Karpas-422 (cell line): ENCODE measurements at regions not wholly inside any gene's neighbourhood (a gene's known extent, or its start where the extent isn't known, plus 50 kb on each side); places are given as distances from the start of the nearest gene placed in this dataset.

Source experiments
- DNase-seq: peaks from one replicate; pipeline ENCODE4 v3.0.0-alpha.2; 2015
- H2AFZ ChIP-seq: fragments of 200-600 bp; sonication (generic); 2 replicates; pipeline ENCODE4 v1.6.1; 2014; ENCODE audit warnings: antibody characterized with exemption, low read length, mixed read lengths
- H3K27ac ChIP-seq: fragments of 200-600 bp; sonication (generic); 2 replicates; pipeline ENCODE4 v1.5.1; 2014; ENCODE audit warnings: mild to moderate bottlenecking, low read length, moderate library complexity
- H3K27me3 ChIP-seq: fragments of 200-600 bp; sonication (generic); 2 replicates; pipeline ENCODE4 v1.6.1; 2014; ENCODE audit warnings: low read length, mixed read lengths
- H3K36me3 ChIP-seq: fragments of 200-600 bp; sonication (generic); 2 replicates; pipeline ENCODE4 v1.6.1; 2014; ENCODE audit warnings: low read length, mixed read lengths; ENCODE audit not compliant: insufficient read depth
- H3K4me1 ChIP-seq: fragments of 200-600 bp; sonication (generic); 2 replicates; pipeline ENCODE4 v1.6.1; 2014; ENCODE audit warnings: mild to moderate bottlenecking, low read length, mixed read lengths
- H3K4me2 ChIP-seq: fragments of 200-600 bp; sonication (generic); 2 replicates; pipeline ENCODE4 v1.6.1; 2014; ENCODE audit warnings: low read length, low read depth, mild to moderate bottlenecking; ENCODE audit not compliant: poor library complexity, severe bottlenecking
- H3K4me3 ChIP-seq: fragments of 200-600 bp; sonication (generic); 2 replicates; pipeline ENCODE4 v1.5.1; 2014; ENCODE audit warnings: mild to moderate bottlenecking, antibody characterized with exemption, low read length, mixed read lengths
- H3K79me2 ChIP-seq: fragments of 200-600 bp; sonication (generic); 2 replicates; pipeline ENCODE4 v1.6.1; 2014; ENCODE audit warnings: mild to moderate bottlenecking, low read length, mixed read lengths
- H3K9ac ChIP-seq: fragments of 200-600 bp; sonication (generic); 2 replicates; pipeline ENCODE4 v1.6.0; 2014; ENCODE audit warnings: low read length
- H3K9me2 ChIP-seq: fragments of 200-600 bp; sonication (generic), shearing (Covaris generic); replicated peaks from 2 replicates; pipeline ENCODE4 v1.6.0; 2014; ENCODE audit warnings: mild to moderate bottlenecking, low read length, moderate library complexity; ENCODE audit not compliant: insufficient read depth
- H3K9me3 ChIP-seq: fragments of 300-700, 200-600 bp; sonication (generic); 2 replicates; pipeline ENCODE4 v1.6.1; 2014; ENCODE audit warnings: low read length, mixed read lengths
- H4K20me1 ChIP-seq: fragments of 200-600 bp; sonication (generic); 2 replicates; pipeline ENCODE4 v1.6.1; 2014; ENCODE audit warnings: mild to moderate bottlenecking, antibody characterized with exemption, low read length, low read depth; ENCODE audit not compliant: insufficient read depth

DNA sequence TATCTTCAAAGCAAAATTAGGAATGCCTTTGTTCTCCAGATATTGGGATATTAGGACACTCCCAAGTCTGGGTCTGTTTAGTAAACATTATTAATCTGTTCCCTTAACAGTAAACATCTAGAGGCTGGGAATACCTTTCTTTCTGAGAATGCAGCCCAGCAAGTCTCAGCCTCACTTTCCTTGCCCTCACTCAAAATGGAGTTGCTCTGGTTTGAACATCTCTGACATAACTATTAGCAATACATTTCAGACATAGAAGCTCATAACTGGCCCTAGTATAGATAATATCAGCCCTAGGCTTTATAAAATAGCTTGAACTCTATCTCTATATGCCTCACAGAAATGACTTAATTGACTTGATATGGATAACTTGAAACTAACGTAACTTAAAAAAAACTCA is 299.8 kb downstream of the SPATA18 start:
- H3K36me3 ChIP-seq = no peaks in the 10 kb centered on the region; the same call in 1 of the 2 replicates
- no peak for DNase-seq
- H2AFZ ChIP-seq = no peak overlapping the region
- H3K4me3 ChIP-seq = no peak overlapping the region
- H4K20me1 ChIP-seq = no peaks in the 10 kb centered on the region
- no peaks in the 10 kb centered on the region for H3K9me2 ChIP-seq
- peaks cover 36% of the 10 kb centered on the region for H3K4me1 ChIP-seq
- no peak overlapping the region for H3K27ac ChIP-seq
- H3K9me3 ChIP-seq = no peaks in the 10 kb centered on the region; the same call in 1 of the 2 replicates
- H3K79me2 ChIP-seq = no peaks in the 10 kb centered on the region
- no peak overlapping the region for H3K9ac ChIP-seq
- no peaks in the 10 kb centered on the region for H3K27me3 ChIP-seq
- no peak overlapping the region for H3K4me2 ChIP-seq

DNA sequence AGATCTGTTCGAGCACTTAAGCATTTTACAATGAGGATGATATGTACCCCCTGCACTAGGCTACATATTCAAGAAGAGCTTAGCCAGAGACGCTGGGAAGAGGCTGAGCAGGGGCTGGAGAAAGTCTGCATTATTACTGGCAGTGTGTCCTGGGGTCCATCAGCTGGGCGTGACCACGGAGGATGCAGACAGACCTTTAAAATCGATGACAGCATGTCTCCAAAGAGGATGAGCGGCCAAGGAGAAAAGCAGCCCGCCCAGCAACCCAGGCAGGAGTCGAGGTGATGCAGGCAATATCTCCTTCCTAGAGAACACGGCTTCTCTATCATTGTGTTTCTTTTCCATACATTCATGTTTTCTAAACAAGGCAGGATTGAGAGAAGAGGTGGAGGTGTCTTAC is 300.7 kb downstream of the USP46 start:
- no peak for DNase-seq
- Histone ChIP-seq H3K9ac (no peak overlapping the region), H3K4me1 (peaks cover 26% of the 10 kb centered on the region), H3K79me2 (no peaks in the 10 kb centered on the region), H3K9me3 (no peaks in the 10 kb centered on the region), H3K27me3 (no peaks in the 10 kb centered on the region), H3K27ac (no peak overlapping the region), H3K4me2 (no peak overlapping the region), H2AFZ (peak overlapping the region; percentile 35; the same call in 1 of the 2 replicates), H4K20me1 (no peaks in the 10 kb centered on the region), H3K9me2 (no peaks in the 10 kb centered on the region), H3K4me3 (no peak overlapping the region), H3K36me3 (no peaks in the 10 kb centered on the region; the same call in 1 of the 2 replicates)

DNA sequence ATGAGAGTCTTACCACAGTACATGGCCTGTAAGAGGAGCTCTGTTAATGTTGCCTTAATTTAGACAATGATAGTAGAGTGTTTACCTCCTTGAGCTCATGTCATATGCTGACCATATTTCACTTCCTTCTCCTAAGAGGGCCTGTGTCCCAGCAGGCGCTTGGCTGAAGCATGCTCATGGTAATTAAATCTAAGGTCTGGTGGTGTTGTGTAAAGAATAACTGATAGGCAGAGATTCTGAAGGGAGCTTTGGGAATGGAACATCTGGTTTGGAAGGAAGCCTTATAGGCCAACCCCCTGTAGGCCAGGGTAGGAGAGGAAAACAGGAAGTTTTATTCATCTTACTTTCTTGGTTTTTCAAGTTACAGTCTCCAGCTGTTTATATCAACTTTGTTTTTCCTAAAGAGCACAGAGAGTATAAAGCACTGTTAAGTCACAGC is 300.2 kb downstream of the USP46 start:
- Histone ChIP-seq H3K4me1 (peaks cover 20% of the 10 kb centered on the region), H3K9ac (no peak overlapping the region), H3K36me3 (no peaks in the 10 kb centered on the region; the same call in 1 of the 2 replicates), H3K79me2 (no peaks in the 10 kb centered on the region), H3K27ac (no peak overlapping the region), H2AFZ (peak overlapping the region; percentile 35; the same call in 1 of the 2 replicates), H3K27me3 (no peaks in the 10 kb centered on the region), H3K4me2 (no peak overlapping the region), H4K20me1 (no peaks in the 10 kb centered on the region), H3K9me3 (no peaks in the 10 kb centered on the region), H3K9me2 (no peaks in the 10 kb centered on the region), H3K4me3 (no peak overlapping the region)
- no peak for DNase-seq

DNA sequence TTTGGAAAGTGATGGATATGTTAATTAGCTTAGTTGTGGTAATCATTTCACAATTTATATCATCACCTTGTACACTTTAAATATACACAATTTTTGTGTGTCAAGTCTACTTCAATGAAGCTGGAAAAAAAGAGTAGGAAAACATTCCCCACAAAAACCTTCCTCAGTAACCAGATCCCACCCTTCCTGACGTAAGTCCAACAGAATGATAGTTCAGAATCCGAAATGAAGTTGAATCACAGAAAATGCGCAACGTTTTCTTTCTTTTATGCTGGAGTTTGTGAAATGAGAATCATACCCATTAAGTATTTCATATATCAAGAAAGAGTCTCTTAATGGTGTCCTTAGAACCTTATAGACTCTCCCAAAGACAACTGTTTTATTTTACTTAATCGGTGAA is 292.9 kb downstream of the USP46 start:
- Histone ChIP-seq H3K79me2 (no peaks in the 10 kb centered on the region), H3K9me2 (no peaks in the 10 kb centered on the region), H3K4me1 (peaks cover 44% of the 10 kb centered on the region), H3K9me3 (no peaks in the 10 kb centered on the region), H3K9ac (no peak overlapping the region), H3K27ac (no peak overlapping the region), H2AFZ (no peak overlapping the region), H3K27me3 (no peaks in the 10 kb centered on the region), H4K20me1 (no peaks in the 10 kb centered on the region), H3K36me3 (no peaks in the 10 kb centered on the region; the same call in 1 of the 2 replicates), H3K4me3 (no peak overlapping the region), H3K4me2 (no peak overlapping the region)
- no peak for DNase-seq

DNA sequence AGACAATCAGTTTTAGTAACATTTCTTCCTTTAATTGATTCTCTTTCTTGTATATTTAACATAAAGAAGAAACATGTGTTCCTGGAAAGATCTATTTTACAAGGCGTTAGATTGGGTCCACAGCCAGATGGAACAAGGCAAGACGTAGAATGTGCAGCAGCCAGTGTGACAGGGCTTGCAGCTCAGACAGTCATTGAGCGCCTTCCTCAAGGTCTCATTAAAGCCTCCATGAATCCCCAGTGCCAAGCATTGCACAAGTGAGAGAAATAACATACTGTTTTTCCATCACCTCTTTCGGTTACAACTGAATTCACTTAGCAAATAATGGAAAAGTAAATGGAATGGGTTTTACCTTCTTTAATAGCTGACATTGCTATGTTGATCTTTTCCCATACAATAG is 292.5 kb downstream of the USP46 start:
- H2AFZ ChIP-seq = no peak overlapping the region
- no peaks in the 10 kb centered on the region for H3K9me3 ChIP-seq
- no peak for DNase-seq
- no peaks in the 10 kb centered on the region; the same call in 1 of the 2 replicates for H3K36me3 ChIP-seq
- H3K27me3 ChIP-seq = no peaks in the 10 kb centered on the region
- H3K9ac ChIP-seq = no peak overlapping the region
- H3K9me2 ChIP-seq = no peaks in the 10 kb centered on the region
- no peak overlapping the region; the same call in 1 of the 2 replicates for H3K27ac ChIP-seq
- peaks cover 48% of the 10 kb centered on the region for H3K4me1 ChIP-seq
- no peak overlapping the region for H3K4me3 ChIP-seq
- no peaks in the 10 kb centered on the region for H3K79me2 ChIP-seq
- H4K20me1 ChIP-seq = no peaks in the 10 kb centered on the region
- H3K4me2 ChIP-seq = no peak overlapping the region

DNA sequence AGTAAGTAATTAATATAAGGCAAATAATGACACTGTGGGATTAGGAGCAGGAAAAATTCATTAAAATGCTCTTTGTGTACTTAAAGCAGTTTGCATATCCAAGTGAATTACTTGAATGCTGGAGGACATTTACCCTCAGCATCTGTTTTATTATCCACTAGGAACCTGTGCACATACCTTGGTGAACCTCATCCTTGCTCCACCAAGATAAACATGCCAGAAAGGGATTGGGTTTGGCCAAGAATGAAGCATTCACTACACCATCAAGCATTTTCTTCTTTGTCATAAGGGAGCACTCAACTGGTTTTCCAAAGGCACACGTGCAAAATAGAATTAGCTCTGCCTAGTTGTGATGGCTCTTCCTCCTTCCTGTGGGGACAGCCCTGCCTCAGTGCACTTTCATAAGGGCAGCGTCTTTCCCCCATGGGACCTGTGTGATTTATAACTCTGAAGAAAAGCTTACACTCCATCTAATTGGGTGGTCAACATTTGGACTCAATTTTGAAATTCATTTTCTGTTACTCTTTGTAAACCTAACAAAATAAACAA is 291.7 kb downstream of the USP46 start:
- H3K27ac ChIP-seq = no peak overlapping the region; the same call in 1 of the 2 replicates
- no peak for DNase-seq
- no peaks in the 10 kb centered on the region for H3K9me3 ChIP-seq
- H4K20me1 ChIP-seq = no peaks in the 10 kb centered on the region
- peaks cover 55% of the 10 kb centered on the region for H3K4me1 ChIP-seq
- H3K4me2 ChIP-seq = peak overlapping the region; percentile 31
- H3K9ac ChIP-seq = no peak overlapping the region
- no peaks in the 10 kb centered on the region for H3K9me2 ChIP-seq
- H3K4me3 ChIP-seq = no peak overlapping the region
- no peaks in the 10 kb centered on the region for H3K79me2 ChIP-seq
- H2AFZ ChIP-seq = peak overlapping the region; percentile 24; the same call in 1 of the 2 replicates
- no peaks in the 10 kb centered on the region for H3K27me3 ChIP-seq
- no peaks in the 10 kb centered on the region; the same call in 1 of the 2 replicates for H3K36me3 ChIP-seq

DNA sequence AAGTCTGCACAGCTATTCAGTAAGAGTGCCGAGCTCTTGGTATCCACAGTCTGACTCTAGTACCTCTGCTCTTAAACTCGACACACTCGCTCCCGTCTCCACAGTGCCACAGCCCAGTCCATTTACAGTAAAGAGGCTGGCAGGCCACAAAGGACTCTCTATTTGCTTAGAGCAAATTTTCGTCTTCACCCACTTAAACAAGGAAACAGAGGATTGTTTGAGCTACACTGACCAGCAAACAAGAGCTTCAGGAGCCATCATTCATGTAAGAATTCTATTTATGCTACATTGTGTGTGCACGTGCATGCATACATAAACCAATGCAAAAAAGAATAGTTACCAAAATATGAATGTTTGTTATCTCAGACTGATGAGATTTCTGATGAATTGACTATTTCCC is 290.2 kb downstream of the USP46 start:
- peak overlapping the region; percentile 96 for H3K27ac ChIP-seq
- peak overlapping the region; percentile 10 for H2AFZ ChIP-seq
- H3K4me3 ChIP-seq = no peak overlapping the region
- no peaks in the 10 kb centered on the region for H3K9me2 ChIP-seq
- H3K4me2 ChIP-seq = peak overlapping the region; percentile 62
- no peaks in the 10 kb centered on the region for H3K27me3 ChIP-seq
- H3K9ac ChIP-seq = peak overlapping the region; percentile 14; the same call in 1 of the 2 replicates
- H4K20me1 ChIP-seq = no peaks in the 10 kb centered on the region
- H3K4me1 ChIP-seq = peaks cover 71% of the 10 kb centered on the region
- H3K79me2 ChIP-seq = no peaks in the 10 kb centered on the region
- peak; percentile 46 for DNase-seq
- H3K9me3 ChIP-seq = no peaks in the 10 kb centered on the region
- no peaks in the 10 kb centered on the region for H3K36me3 ChIP-seq

DNA sequence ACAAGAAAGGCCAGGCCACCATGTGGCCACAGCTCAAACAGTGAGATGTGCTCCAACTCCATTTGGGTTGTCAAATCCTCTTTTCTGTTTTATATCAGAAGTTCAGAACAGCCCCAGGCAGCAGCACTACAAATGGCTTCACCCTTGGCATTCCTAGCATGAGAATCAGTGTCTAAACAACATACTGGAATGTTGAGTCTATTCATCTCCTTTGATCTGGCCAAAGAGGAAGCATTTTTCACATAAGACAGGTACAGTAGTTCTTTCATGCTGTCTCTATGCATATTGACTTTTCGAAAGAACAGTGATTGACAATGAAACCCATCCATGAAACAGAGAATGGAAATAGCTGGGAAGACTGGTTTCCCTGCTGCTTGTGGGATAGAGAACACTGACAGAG is 289.5 kb downstream of the USP46 start:
- H3K9me2 ChIP-seq = no peaks in the 10 kb centered on the region
- H3K27me3 ChIP-seq = no peaks in the 10 kb centered on the region
- peak overlapping the region; percentile 96 for H3K27ac ChIP-seq
- 0 out of 2 replicates have a peak overlapping the region, but pooled peaks have one; percentile 17 for H3K4me3 ChIP-seq
- no peaks in the 10 kb centered on the region for H3K79me2 ChIP-seq
- H3K4me1 ChIP-seq = peaks cover 78% of the 10 kb centered on the region
- no peaks in the 10 kb centered on the region for H4K20me1 ChIP-seq
- peak; percentile 70 for DNase-seq
- no peaks in the 10 kb centered on the region for H3K9me3 ChIP-seq
- H3K9ac ChIP-seq = peak overlapping the region; percentile 48
- peak overlapping the region; percentile 62 for H3K4me2 ChIP-seq
- no peaks in the 10 kb centered on the region for H3K36me3 ChIP-seq
- H2AFZ ChIP-seq = peak overlapping the region; percentile 10
